Naive thymus-derived CD4-positive, alpha-beta T cell (primary cell): ENCODE measurements at regions not wholly inside any gene's neighbourhood (a gene's known extent, or its start where the extent isn't known, plus 50 kb on each side); places are given as distances from the start of the nearest gene placed in this dataset.

Experiments used
- ATAC-seq: fragments of 150-1000 bp; cut with Tn5 transposase; 2 replicates; pipeline ENCODE4 v1.10.0; 2021; ENCODE audit warnings: mild to moderate bottlenecking, moderate library complexity
- CTCF ChIA-PET: fragments of 350-600 bp; sonication (Branson Sonifier 250); formaldehyde crosslinking; loops from one replicate; lab custom pipeline; 2021; ENCODE audit warnings: antibody characterized with exemption; lab: Charles Lee
- POLR2A ChIA-PET: fragments of 350-600 bp; sonication (Branson Sonifier 250); formaldehyde crosslinking; loops from one replicate; lab custom pipeline; 2021; ENCODE audit warnings: antibody characterized with exemption, inconsistent platforms; lab: Charles Lee
- DNase-seq, 9 donors: peaks; one replicate each; pipeline versions ENCODE4 v3.0.0 to v3.0.0-alpha.2; 2020 to 2022; ENCODE audit warnings: mixed read lengths in 1 of 9
- H3K27ac ChIP-seq: one replicate; pipeline ENCODE4 v1.7.0; 2013; ENCODE audit warnings: mild to moderate bottlenecking, low read depth, low read length, moderate library complexity
- H3K27me3 ChIP-seq, 2 donors: one replicate each; pipeline ENCODE4 v1.7.0; 2013; ENCODE audit warnings: low read length in 2 of 2, mild to moderate bottlenecking in 2 of 2, moderate library complexity in 2 of 2; ENCODE audit not compliant: control insufficient read depth in 2 of 2, insufficient read depth in 2 of 2
- H3K36me3 ChIP-seq, 3 experiments: 1 replicate in 2 of 3; 2 replicates in 1 of 3; pipeline ENCODE4 v1.7.0; 2013; ENCODE audit warnings: low read length in 3 of 3, mild to moderate bottlenecking in 3 of 3, moderate library complexity in 1 of 3; ENCODE audit not compliant: insufficient read depth in 3 of 3, control insufficient read depth in 2 of 3
- H3K4me1 ChIP-seq, 2 donors: one replicate each; pipeline ENCODE4 v1.7.0; 2013; ENCODE audit warnings: low read length in 2 of 2, mild to moderate bottlenecking in 2 of 2, moderate library complexity in 1 of 2; ENCODE audit not compliant: control insufficient read depth in 2 of 2, insufficient read depth in 2 of 2
- H3K4me3 ChIP-seq: 2 replicates; pipeline ENCODE4 v1.7.0; 2013; ENCODE audit warnings: mild to moderate bottlenecking, low read length
- H3K9me3 ChIP-seq, 3 experiments: 1 replicate in 2 of 3; 2 replicates in 1 of 3; pipeline ENCODE4 v1.7.0; 2013; ENCODE audit warnings: low read length in 3 of 3; ENCODE audit not compliant: control insufficient read depth in 2 of 3
- H3K27ac Mint-ChIP-seq, 9 donors: one replicate each; pipeline ENCODE4 v1.8.0; 2020 to 2022; ENCODE audit warnings: mixed read lengths in 9 of 9, mild to moderate bottlenecking in 8 of 9, moderate library complexity in 5 of 9, inconsistent platforms in 2 of 9
- H3K27me3 Mint-ChIP-seq, 5 donors: one replicate each; pipeline ENCODE4 v1.8.0; 2021 to 2022; ENCODE audit warnings: mixed read lengths in 5 of 5, mild to moderate bottlenecking in 1 of 5
- H3K36me3 Mint-ChIP-seq, 5 donors: one replicate each; pipeline ENCODE4 v1.8.0; 2020 to 2022; ENCODE audit warnings: mixed read lengths in 5 of 5, mild to moderate bottlenecking in 3 of 5, inconsistent platforms in 1 of 5
- H3K4me1 Mint-ChIP-seq, 7 donors: one replicate each; pipeline ENCODE4 v1.8.0; 2020 to 2022; ENCODE audit warnings: mixed read lengths in 7 of 7, mild to moderate bottlenecking in 3 of 7, inconsistent platforms in 1 of 7
- H3K4me3 Mint-ChIP-seq, 10 donors: one replicate each; pipeline ENCODE4 v1.8.0; 2020 to 2022; ENCODE audit warnings: mild to moderate bottlenecking in 10 of 10, mixed read lengths in 10 of 10, moderate library complexity in 6 of 10, inconsistent platforms in 2 of 10
- H3K9me3 Mint-ChIP-seq, 11 donors: one replicate each; pipeline ENCODE4 v1.8.0; 2020 to 2022; ENCODE audit warnings: mixed read lengths in 11 of 11, mild to moderate bottlenecking in 4 of 11, inconsistent platforms in 1 of 11, moderate library complexity in 1 of 11
- intact Hi-C, 2 donors: fragments of 100-400 bp; cut with micrococcal nuclease; formaldehyde crosslinking; loops; one replicate each; pipeline ENCODE4 v1.15.1; 2023

DNA sequence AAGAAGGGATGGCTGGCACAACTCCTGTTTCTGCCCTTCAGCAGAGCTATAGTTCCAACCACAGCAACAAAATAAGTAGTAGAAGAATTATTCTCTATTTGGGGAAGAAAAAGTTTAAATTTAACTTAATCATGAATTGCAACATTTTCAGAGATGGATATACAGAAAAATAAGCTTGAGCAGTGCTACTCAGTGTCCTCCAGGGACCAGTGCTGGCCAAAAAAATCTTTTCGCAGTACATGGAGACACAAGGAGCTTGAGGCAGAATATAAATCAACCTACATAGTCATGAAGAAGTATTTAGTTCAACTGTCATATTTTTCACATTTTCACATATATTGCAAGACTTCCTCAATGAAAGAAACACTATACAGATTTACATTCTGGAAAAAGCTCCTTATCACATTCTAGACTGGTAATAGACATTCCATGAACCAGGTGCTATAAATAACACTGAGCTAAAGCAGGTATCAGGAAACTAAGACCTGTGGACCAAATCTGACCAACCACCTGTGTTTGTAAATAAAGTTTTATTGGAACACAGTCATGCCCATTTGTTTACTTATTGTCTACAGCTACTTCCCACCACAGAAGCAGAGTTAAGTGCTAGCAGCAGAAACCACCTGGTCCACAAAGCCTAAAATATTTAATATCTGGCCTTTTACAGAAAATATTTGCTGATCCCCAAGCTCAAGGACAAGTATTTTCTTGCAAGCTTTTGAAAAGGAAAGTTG is 101.9 kb downstream of the RGS21 start:
- Histone ChIP-seq H3K4me3 (no peak overlapping the region), H3K36me3 (no peaks in the 10 kb centered on the region), H3K27me3 (no peaks in the 10 kb centered on the region), H3K27ac (no peak overlapping the region), H3K4me1 (no peaks in the 10 kb centered on the region), H3K9me3 (no peaks in the 10 kb centered on the region)
- Mint-ChIP-seq H3K27ac (no peak overlapping the region), H3K4me3 (no peak overlapping the region), H3K9me3 (no peaks in the 10 kb centered on the region), H3K36me3 (no peaks in the 10 kb centered on the region), H3K27me3 (peaks cover 0 to 11% (median 7%) of the 10 kb centered on the region in 5 donors), H3K4me1 (no peaks in the 10 kb centered on the region)
- DNase-seq (no peak), ATAC-seq (no peak)
- ChIA-PET POLR2A (no interaction called here), CTCF (no interaction called here)
- intact Hi-C loops: no loop called here

DNA sequence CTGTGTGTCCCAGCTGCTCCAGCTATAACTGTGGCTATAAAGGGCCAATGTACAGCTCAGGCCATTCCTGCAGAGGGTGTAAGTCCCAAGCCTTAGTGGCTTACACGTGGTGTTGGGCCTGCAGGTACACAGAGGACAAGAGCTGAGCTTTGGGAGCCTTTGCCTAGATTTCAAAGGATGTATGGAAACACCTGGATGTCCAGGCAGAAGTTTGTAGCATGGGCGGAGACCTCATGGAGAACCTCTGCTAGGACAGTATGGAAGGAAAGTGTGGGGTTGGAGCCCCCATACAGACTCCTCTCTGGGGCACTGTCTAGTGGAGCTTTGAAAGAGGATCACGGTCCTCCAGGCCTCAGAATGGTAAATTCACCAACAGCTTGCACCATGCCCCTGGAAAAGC is 113.9 kb downstream of the RGS21 start:
- POLR2A ChIA-PET: no interaction called here

DNA sequence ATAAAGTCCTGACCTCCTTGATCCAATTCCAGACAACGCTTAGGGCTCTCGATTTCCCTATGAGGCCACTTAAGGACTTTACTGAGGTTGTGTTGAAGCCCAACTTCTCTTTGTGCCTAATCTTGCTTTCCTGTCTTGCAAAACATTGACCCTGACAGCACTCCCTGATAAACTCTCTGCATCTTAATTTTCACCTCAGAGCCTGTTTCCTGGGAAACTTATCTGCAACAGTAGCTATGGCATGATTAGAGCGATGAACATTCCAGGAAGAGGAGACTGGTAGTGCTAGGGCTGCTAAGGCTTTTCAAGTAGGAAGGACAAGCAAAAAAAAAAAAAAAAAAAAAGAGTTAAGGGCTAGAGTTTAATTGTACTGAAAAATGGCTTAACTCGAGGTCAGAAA is 118.9 kb downstream of the RGS21 start:
- no peaks in the 10 kb centered on the region for H3K27me3 ChIP-seq
- no peak overlapping the region for H3K27ac ChIP-seq
- no peaks in the 10 kb centered on the region for H3K4me1 ChIP-seq
- H3K9me3 ChIP-seq: peaks cover 0 to 3% (median 0%) of the 10 kb centered on the region in 3 experiments
- H3K36me3 ChIP-seq: no peaks in the 10 kb centered on the region
- H3K4me1 Mint-ChIP-seq: no peaks in the 10 kb centered on the region
- H3K27ac Mint-ChIP-seq: no peak overlapping the region
- peaks cover 0 to 9% (median 5%) of the 10 kb centered on the region in 5 donors for H3K27me3 Mint-ChIP-seq
- H3K4me3 Mint-ChIP-seq: no peak overlapping the region
- H3K4me3 ChIP-seq: no peak overlapping the region
- H3K36me3 Mint-ChIP-seq: no peaks in the 10 kb centered on the region
- ATAC-seq: no peak
- peaks cover 0 to 7% (median 4%) of the 10 kb centered on the region in 11 donors for H3K9me3 Mint-ChIP-seq
- intact Hi-C loops: no loop called here
- no peak for DNase-seq
- CTCF ChIA-PET: no interaction called here
- POLR2A ChIA-PET: no interaction called here

More for the DNA sequence above, 113.9 kb downstream of the RGS21 start:
- H3K27ac ChIP-seq: no peak overlapping the region
- H3K27me3 ChIP-seq: no peaks in the 10 kb centered on the region
- H3K36me3 Mint-ChIP-seq: no peaks in the 10 kb centered on the region
- no peak overlapping the region for H3K27ac Mint-ChIP-seq
- H3K4me1 Mint-ChIP-seq: no peaks in the 10 kb centered on the region
- H3K4me1 ChIP-seq: no peaks in the 10 kb centered on the region
- H3K27me3 Mint-ChIP-seq: peaks cover 0 to 5% (median 3%) of the 10 kb centered on the region in 5 donors
- no peak for DNase-seq
- CTCF ChIA-PET: no interaction called here
- H3K36me3 ChIP-seq: no peaks in the 10 kb centered on the region
- no peak overlapping the region for H3K4me3 Mint-ChIP-seq
- H3K9me3 Mint-ChIP-seq: peaks cover 0 to 13% (median 7%) of the 10 kb centered on the region in 11 donors
- ATAC-seq: no peak
- H3K9me3 ChIP-seq: peaks cover 0 to 6% (median 0%) of the 10 kb centered on the region in 3 experiments
- intact Hi-C loops: no loop called here
- no peak overlapping the region for H3K4me3 ChIP-seq

DNA sequence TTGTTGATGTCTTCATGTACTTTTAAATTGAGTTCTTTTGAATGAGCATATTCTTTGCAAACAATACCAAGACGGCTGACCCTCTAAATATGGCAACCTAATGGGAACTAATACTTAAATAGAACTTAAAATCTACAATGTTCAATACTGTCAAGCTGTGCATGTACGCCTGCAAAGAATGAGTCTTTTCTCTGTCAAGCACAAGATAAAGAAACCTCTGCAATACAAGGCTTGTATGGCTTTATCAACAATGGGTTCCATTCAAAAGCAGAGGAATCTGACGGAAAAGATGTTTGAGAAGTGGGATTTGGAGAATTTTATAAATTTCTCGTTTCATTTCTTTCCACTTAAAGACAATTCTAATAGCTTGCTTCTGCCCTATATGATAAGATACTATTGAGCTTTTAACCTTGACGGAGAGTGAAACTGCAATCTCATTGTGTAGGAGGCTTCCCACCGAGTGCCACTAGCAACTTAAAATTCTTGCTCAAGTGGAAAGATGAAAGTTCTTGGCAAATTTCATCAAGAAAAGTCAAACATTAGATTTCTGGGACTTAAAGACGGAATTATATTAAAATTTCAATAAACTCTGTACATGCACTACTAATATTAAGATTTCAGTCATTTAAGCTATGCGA is 119.8 kb downstream of the RGS21 start:
- Histone ChIP-seq H3K36me3 (no peaks in the 10 kb centered on the region), H3K27ac (no peak overlapping the region), H3K4me1 (no peaks in the 10 kb centered on the region), H3K4me3 (no peak overlapping the region), H3K27me3 (no peaks in the 10 kb centered on the region), H3K9me3 (no peaks in the 10 kb centered on the region)
- Mint-ChIP-seq H3K36me3 (no peaks in the 10 kb centered on the region), H3K4me1 (no peaks in the 10 kb centered on the region), H3K9me3 (peaks cover 0 to 5% (median under 1%) of the 10 kb centered on the region in 11 donors), H3K27me3 (peaks cover 0 to 18% (median 3%) of the 10 kb centered on the region in 5 donors), H3K27ac (no peak overlapping the region), H3K4me3 (no peak overlapping the region)
- intact Hi-C loops: no loop called here
- ChIA-PET POLR2A (no interaction called here), CTCF (no interaction called here)
- ATAC-seq (no peak), DNase-seq (no peak)

DNA sequence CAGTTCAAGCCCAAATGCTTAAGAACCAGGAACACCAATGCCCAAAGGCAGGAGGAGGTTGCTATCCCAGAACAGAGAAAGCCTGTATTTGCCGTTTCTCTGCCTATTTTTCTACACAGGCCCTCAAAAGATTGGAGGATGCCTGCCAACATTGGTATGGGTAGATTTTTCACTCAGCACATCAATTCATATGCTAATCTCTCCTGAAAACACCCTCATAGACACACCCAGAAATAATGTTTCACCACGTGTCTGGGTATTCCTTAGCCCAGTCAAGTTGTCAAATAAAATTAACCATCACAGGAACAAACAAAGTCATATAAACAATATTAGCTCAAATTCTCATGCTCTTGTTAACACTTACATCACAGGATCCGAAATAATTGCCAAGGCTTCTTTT is 121.9 kb downstream of the RGS21 start:
- no peak for ATAC-seq
- H3K4me3 Mint-ChIP-seq: no peak overlapping the region

DNA sequence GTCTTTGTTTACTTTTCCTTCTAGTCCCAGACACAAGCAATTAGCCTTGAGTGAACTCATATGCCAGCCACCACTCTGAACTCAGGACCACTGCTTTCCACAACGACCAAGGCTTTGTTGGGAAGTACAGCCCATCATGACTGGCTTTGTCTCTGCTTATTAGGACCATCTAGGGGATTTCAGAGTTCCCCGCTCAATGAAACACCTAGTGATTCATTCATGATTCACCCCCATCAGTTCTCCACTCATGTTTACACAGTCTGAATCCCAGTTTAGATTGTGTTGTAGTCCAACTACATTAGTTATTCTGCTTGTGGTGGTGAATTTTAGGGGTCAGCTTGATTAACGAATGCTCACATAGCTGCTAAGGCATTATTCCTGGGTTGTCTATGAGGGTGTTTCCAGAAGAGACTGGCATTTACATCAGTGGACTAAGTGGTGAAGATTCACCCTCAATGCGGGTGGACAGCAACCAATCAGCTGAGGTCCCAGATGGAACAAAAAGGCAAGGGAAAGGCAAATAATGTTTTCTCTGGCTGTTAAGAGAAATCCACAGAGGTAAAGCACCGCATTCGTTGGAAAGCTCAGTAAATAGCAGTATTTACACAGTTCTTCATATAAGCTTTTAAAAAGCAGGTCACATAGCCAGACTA is 122.7 kb downstream of the RGS21 start:
- Histone ChIP-seq H3K27me3 (no peaks in the 10 kb centered on the region), H3K27ac (no peak overlapping the region), H3K36me3 (no peaks in the 10 kb centered on the region), H3K9me3 (no peaks in the 10 kb centered on the region), H3K4me1 (no peaks in the 10 kb centered on the region), H3K4me3 (no peak overlapping the region)
- ATAC-seq (no peak), DNase-seq (no peak)
- Mint-ChIP-seq H3K4me1 (no peaks in the 10 kb centered on the region), H3K27ac (no peak overlapping the region), H3K9me3 (peaks cover 0 to 2% (median 0%) of the 10 kb centered on the region in 11 donors), H3K27me3 (peaks cover 0 to 16% (median 0%) of the 10 kb centered on the region in 5 donors), H3K4me3 (no peak overlapping the region), H3K36me3 (no peaks in the 10 kb centered on the region)
- intact Hi-C loops: no loop called here
- ChIA-PET CTCF (no interaction called here), POLR2A (no interaction called here)

More for the DNA sequence above, 121.9 kb downstream of the RGS21 start:
- Mint-ChIP-seq H3K36me3 (no peaks in the 10 kb centered on the region), H3K27me3 (peaks cover 0 to 14% (median 0%) of the 10 kb centered on the region in 5 donors), H3K9me3 (peaks cover 0 to 2% (median 0%) of the 10 kb centered on the region in 11 donors), H3K4me1 (no peaks in the 10 kb centered on the region), H3K27ac (no peak overlapping the region)
- Histone ChIP-seq H3K4me1 (no peaks in the 10 kb centered on the region), H3K36me3 (no peaks in the 10 kb centered on the region), H3K27me3 (no peaks in the 10 kb centered on the region), H3K4me3 (no peak overlapping the region), H3K27ac (no peak overlapping the region), H3K9me3 (no peaks in the 10 kb centered on the region)
- POLR2A ChIA-PET: no interaction called here
- no peak for DNase-seq
- CTCF ChIA-PET: no interaction called here
- intact Hi-C loops: no loop called here
